ENCODE measurements at regions not wholly inside any gene's neighbourhood (a gene's known extent, or its start where the extent isn't known, plus 50 kb on each side); places are given as distances from the start of the nearest gene placed in this dataset.
A peak's percentile ranks its signal among the peaks of the same experiment; 100 is the strongest.

- no peak for DNase-seq (ENCODE audit: low spot score in 2 of 2)
- Histone ChIP-seq H3K4me1 (no peaks in the 10 kb centered on the region), H3K27ac (peak overlapping the region; percentile 28 to 43), H3K27me3 (no peaks in the 10 kb centered on the region), H3K9me3 (no peaks in the 10 kb centered on the region), H3K36me3 (no peaks in the 10 kb centered on the region), H3K4me3 (no peak overlapping the region)
- TF ChIP-seq POLR2AphosphoS5 (IDR thresholded peaks at IDR 0.05) (no peak), POLR2A (IDR thresholded peaks at IDR 0.05) (no peak)
- TF ChIP-seq, protein P1, sequence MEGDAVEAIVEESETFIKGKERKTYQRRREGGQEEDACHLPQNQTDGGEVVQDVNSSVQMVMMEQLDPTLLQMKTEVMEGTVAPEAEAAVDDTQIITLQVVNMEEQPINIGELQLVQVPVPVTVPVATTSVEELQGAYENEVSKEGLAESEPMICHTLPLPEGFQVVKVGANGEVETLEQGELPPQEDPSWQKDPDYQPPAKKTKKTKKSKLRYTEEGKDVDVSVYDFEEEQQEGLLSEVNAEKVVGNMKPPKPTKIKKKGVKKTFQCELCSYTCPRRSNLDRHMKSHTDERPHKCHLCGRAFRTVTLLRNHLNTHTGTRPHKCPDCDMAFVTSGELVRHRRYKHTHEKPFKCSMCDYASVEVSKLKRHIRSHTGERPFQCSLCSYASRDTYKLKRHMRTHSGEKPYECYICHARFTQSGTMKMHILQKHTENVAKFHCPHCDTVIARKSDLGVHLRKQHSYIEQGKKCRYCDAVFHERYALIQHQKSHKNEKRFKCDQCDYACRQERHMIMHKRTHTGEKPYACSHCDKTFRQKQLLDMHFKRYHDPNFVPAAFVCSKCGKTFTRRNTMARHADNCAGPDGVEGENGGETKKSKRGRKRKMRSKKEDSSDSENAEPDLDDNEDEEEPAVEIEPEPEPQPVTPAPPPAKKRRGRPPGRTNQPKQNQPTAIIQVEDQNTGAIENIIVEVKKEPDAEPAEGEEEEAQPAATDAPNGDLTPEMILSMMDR (IDR thresholded peaks at IDR 0.05) = no peak
- intact Hi-C loops (cut with DNase I; ENCODE audit: low total_unique reads) = no loop called here
Observed at GRCh38 chr6:12584631-12585405, 131.7 kb upstream of the PHACTR1 start.

GRCh38 chr6:12585497-12585958 lies 131.0 kb upstream of the PHACTR1 start:
- Histone ChIP-seq H3K27ac (peak overlapping the region; percentile 28 to 43), H3K9me3 (no peaks in the 10 kb centered on the region), H3K36me3 (no peaks in the 10 kb centered on the region), H3K4me1 (no peaks in the 10 kb centered on the region), H3K27me3 (no peaks in the 10 kb centered on the region), H3K4me3 (peak overlapping the region in 1 of 3 donors; percentile 12)
- DNase-seq (ENCODE audit: low spot score in 2 of 2) = peak in 1 of 2 donors; percentile 36
- TF ChIP-seq, protein P1 (IDR thresholded peaks at IDR 0.05) = no peak
- no peak for TF ChIP-seq POLR2A (IDR thresholded peaks at IDR 0.05)
- no peak for TF ChIP-seq POLR2AphosphoS5 (IDR thresholded peaks at IDR 0.05)
- intact Hi-C loops (cut with DNase I; ENCODE audit: low total_unique reads) = no loop called here

DNA sequence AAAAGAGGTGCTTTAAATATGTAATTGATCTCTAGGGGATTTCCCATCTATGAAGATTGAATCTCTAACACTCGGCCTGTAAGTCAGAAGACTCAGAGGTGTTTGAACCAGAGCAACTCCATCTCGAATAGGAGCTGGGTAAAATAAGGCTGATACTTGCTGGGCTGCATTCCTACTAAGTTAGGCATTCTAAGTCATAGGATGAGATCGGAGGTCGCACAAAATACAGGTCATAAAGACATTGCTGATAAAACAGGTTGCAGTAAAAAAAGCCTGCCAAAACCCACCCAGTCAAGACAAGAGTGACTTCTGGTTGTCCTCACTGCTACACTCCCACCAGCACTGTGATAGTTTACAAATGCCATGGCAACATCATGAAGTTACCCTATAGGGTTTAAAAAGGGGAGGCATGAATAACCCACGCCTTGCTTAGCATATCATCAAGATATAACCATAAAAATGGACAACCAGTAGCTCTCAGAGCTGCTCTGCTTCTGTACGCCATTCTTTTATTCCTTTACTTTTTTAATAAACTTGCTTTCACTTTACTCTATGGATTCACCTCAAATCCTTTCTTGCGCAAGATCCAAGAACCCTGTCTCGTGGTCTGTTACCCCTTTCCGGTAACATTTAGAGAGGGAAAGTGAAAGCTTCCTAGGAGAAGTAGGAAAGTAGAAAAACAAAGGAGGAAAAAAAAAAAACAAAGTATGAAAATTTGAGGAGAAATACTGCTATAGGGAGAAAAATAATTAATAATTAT lies 129.7 kb upstream of the PHACTR1 start:
- no peak overlapping the region for H3K4me3 ChIP-seq
- TF ChIP-seq, protein P1 (IDR thresholded peaks at IDR 0.05) = no peak
- no peak for TF ChIP-seq POLR2A (IDR thresholded peaks at IDR 0.05)
- TF ChIP-seq POLR2AphosphoS5 (IDR thresholded peaks at IDR 0.05) = no peak
- no peaks in the 10 kb centered on the region for H3K4me1 ChIP-seq
- no peak for DNase-seq (ENCODE audit: low spot score in 2 of 2)
- no peaks in the 10 kb centered on the region for H3K9me3 ChIP-seq
- no peak overlapping the region for H3K27ac ChIP-seq
- no peaks in the 10 kb centered on the region for H3K36me3 ChIP-seq
- intact Hi-C loops (cut with DNase I; ENCODE audit: low total_unique reads) = no loop called here
- H3K27me3 ChIP-seq = no peaks in the 10 kb centered on the region

DNA sequence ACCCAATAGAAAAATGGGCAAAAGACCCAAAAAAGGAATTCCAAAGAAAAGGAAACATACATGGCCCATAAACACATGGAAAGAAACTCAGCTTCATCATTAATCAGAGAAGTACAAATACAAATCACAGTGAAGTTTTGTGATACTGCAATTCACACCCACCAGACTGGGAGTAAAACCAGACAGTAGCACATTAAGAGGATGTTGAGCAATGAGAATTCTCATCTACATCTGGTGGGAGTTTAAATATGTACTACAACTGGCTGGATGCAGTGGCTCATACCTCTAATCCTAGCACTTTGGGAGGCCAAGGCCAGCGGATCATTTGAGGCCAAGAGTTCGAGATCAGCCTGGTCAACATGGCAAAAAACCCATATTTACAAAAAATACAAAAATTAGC lies 125.7 kb upstream of the PHACTR1 start:
- no peaks in the 10 kb centered on the region for H3K36me3 ChIP-seq
- H3K4me1 ChIP-seq = no peaks in the 10 kb centered on the region
- H3K27ac ChIP-seq = no peak overlapping the region
- TF ChIP-seq POLR2A (IDR thresholded peaks at IDR 0.05) (no peak), POLR2AphosphoS5 (IDR thresholded peaks at IDR 0.05) (no peak)
- TF ChIP-seq, protein P1 (IDR thresholded peaks at IDR 0.05) = no peak
- no peak for DNase-seq (ENCODE audit: low spot score in 2 of 2)
- H3K9me3 ChIP-seq = no peaks in the 10 kb centered on the region
- no peak overlapping the region for H3K4me3 ChIP-seq
- H3K27me3 ChIP-seq = no peaks in the 10 kb centered on the region
- intact Hi-C loops (cut with DNase I; ENCODE audit: low total_unique reads) = no loop called here

DNA sequence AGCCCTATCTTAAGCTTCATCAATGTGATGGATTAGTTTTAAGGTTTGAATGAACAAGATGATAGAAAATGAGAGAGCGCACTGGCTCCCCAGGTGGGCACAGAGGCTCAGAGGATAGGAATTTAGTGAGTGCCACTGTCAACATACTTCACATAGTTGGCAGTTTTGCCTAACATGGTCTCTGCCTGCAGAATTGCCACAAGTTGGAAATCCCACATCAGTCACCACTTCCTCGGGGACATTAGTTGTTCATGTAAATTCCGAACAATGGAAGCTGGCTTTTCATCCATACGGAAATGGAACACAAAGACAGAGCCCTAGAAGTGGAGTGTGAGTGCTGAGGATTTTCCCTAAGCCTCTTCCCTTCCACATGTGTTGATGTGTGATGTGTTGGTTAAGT lies 123.9 kb upstream of the PHACTR1 start:
- Histone ChIP-seq H3K36me3 (no peaks in the 10 kb centered on the region), H3K9me3 (no peaks in the 10 kb centered on the region), H3K27ac (no peak overlapping the region), H3K4me1 (no peaks in the 10 kb centered on the region), H3K27me3 (no peaks in the 10 kb centered on the region), H3K4me3 (no peak overlapping the region)
- intact Hi-C loops (cut with DNase I; ENCODE audit: low total_unique reads) = no loop called here
- no peak for TF ChIP-seq POLR2AphosphoS5 (IDR thresholded peaks at IDR 0.05)
- DNase-seq (ENCODE audit: low spot score in 2 of 2) = peak in 1 of 2 donors; percentile 38

All from breast epithelium (tissue), 4 donors.